ENCODE measurements at regions not wholly inside any gene's neighbourhood (a gene's known extent, or its start where the extent isn't known, plus 50 kb on each side); places are given as distances from the start of the nearest gene placed in this dataset.

GRCh38 chr12:131381716-131382430, 329.0 kb upstream of the SFSWAP start:
- no peaks in the 10 kb centered on the region for H3K36me3 ChIP-seq

GRCh38 chr12:131383291-131383690, 327.6 kb upstream of the SFSWAP start:
- intact Hi-C loops (cut with DNase I): no loop called here
- no peaks in the 10 kb centered on the region for H3K4me1 ChIP-seq
- H3K27ac ChIP-seq: no peak overlapping the region
- ATAC-seq: no peak
- H3K27me3 ChIP-seq: peaks cover 0 to 90% of the 10 kb centered on the region in 2 donors
- no peaks in the 10 kb centered on the region for H3K36me3 ChIP-seq
- H3K9me3 ChIP-seq: no peaks in the 10 kb centered on the region
- no peak overlapping the region for H3K4me3 ChIP-seq
- no peak for TF ChIP-seq CTCF (IDR thresholded peaks at IDR 0.05)
- no peak for DNase-seq

More at GRCh38 chr12:131381716-131382430, 329.0 kb upstream of the SFSWAP start:
- H3K4me3 ChIP-seq: no peak overlapping the region
- intact Hi-C loops (cut with DNase I): no loop called here
- H3K27ac ChIP-seq: no peak overlapping the region
- ATAC-seq (no peak), DNase-seq (no peak)
- peaks cover 0 to 79% of the 10 kb centered on the region in 2 donors for H3K27me3 ChIP-seq
- no peak for TF ChIP-seq CTCF (IDR thresholded peaks at IDR 0.05)
- no peaks in the 10 kb centered on the region for H3K4me1 ChIP-seq
- H3K9me3 ChIP-seq: no peaks in the 10 kb centered on the region

GRCh38 chr12:131383741-131384543, 326.9 kb upstream of the SFSWAP start:
- H3K27me3 ChIP-seq: peaks cover 0 to 85% of the 10 kb centered on the region in 2 donors
- ATAC-seq: no peak

GRCh38 chr12:131384544-131384855, 326.4 kb upstream of the SFSWAP start:
- H3K27ac ChIP-seq: no peak overlapping the region
- DNase-seq: no peak
- no peaks in the 10 kb centered on the region for H3K36me3 ChIP-seq
- no peak for ATAC-seq
- peaks cover 0 to 80% of the 10 kb centered on the region in 2 donors for H3K27me3 ChIP-seq
- intact Hi-C loops (cut with DNase I): no loop called here
- no peak for TF ChIP-seq CTCF (IDR thresholded peaks at IDR 0.05)
- H3K9me3 ChIP-seq: no peaks in the 10 kb centered on the region
- H3K4me3 ChIP-seq: no peak overlapping the region
- H3K4me1 ChIP-seq: no peaks in the 10 kb centered on the region

More at GRCh38 chr12:131383741-131384543, 326.9 kb upstream of the SFSWAP start:
- DNase-seq: no peak
- H3K4me1 ChIP-seq: no peaks in the 10 kb centered on the region
- H3K27ac ChIP-seq: no peak overlapping the region
- H3K36me3 ChIP-seq: no peaks in the 10 kb centered on the region
- H3K4me3 ChIP-seq: no peak overlapping the region
- intact Hi-C loops (cut with DNase I): no loop called here
- H3K9me3 ChIP-seq: no peaks in the 10 kb centered on the region
- TF ChIP-seq CTCF (IDR thresholded peaks at IDR 0.05): no peak

Data from left lung (tissue), 4 donors.